ENCODE measurements at regions not wholly inside any gene's neighbourhood (a gene's known extent, or its start where the extent isn't known, plus 50 kb on each side); places are given as distances from the start of the nearest gene placed in this dataset.
A peak's percentile ranks its signal among the peaks of the same experiment; 100 is the strongest.

- no peak for DNase-seq (ENCODE audit: low spot score in 2 of 2)
- H3K9me3 ChIP-seq, result no peaks in the 10 kb centered on the region
- no peaks in the 10 kb centered on the region for H3K36me3 ChIP-seq (replicated peaks)
- in situ Hi-C loops (cut with MboI; ENCODE audit: low sequenced_read_pairs), result no loop called here
- H3K4me1 ChIP-seq, result no peaks in the 10 kb centered on the region; the same call in 1 of the 2 replicates
- no peaks in the 10 kb centered on the region for H3K27me3 ChIP-seq (ENCODE audit: low read depth)
- no peak overlapping the region for H3K4me3 ChIP-seq
Observed at GRCh38 chrX:2592279-2592678, 91.5 kb upstream of the DHRSX start.

GRCh38 chrX:2589186-2590020 lies 88.6 kb upstream of the DHRSX start:
- peaks cover 2% of the 10 kb centered on the region; the same call in 1 of the 2 replicates for H3K4me1 ChIP-seq
- DNase-seq (ENCODE audit: low spot score in 2 of 2), result no peak
- H3K36me3 ChIP-seq (replicated peaks), result no peaks in the 10 kb centered on the region
- in situ Hi-C loops (cut with MboI; ENCODE audit: low sequenced_read_pairs), result no loop called here
- no peak overlapping the region for H3K4me3 ChIP-seq
- no peaks in the 10 kb centered on the region for H3K9me3 ChIP-seq
- no peaks in the 10 kb centered on the region for H3K27me3 ChIP-seq (ENCODE audit: low read depth)

- Histone ChIP-seq H3K4me1 (peaks cover 2% of the 10 kb centered on the region), H3K36me3 (replicated peaks) (no peaks in the 10 kb centered on the region), H3K9me3 (no peaks in the 10 kb centered on the region), H3K4me3 (no peak overlapping the region), H3K27me3 (ENCODE audit: low read depth) (no peaks in the 10 kb centered on the region)
- DNase-seq (ENCODE audit: low spot score in 2 of 2), result no peak
- in situ Hi-C loops (cut with MboI; ENCODE audit: low sequenced_read_pairs), result no loop called here
Observed at GRCh38 chrX:2588049-2588448, 87.3 kb upstream of the DHRSX start.

GRCh38 chrX:2587146-2587545 lies 86.4 kb upstream of the DHRSX start:
- in situ Hi-C loops (cut with MboI; ENCODE audit: low sequenced_read_pairs), result no loop called here
- Histone ChIP-seq H3K4me3 (no peak overlapping the region), H3K9me3 (no peaks in the 10 kb centered on the region), H3K27me3 (ENCODE audit: low read depth) (no peaks in the 10 kb centered on the region), H3K4me1 (peaks cover 2% of the 10 kb centered on the region), H3K36me3 (replicated peaks) (no peaks in the 10 kb centered on the region)
- DNase-seq (ENCODE audit: low spot score in 2 of 2), result no peak

- peaks cover 2% of the 10 kb centered on the region for H3K4me1 ChIP-seq
- H3K9me3 ChIP-seq, result no peaks in the 10 kb centered on the region
- no peak for DNase-seq (ENCODE audit: low spot score in 2 of 2)
- in situ Hi-C loops (cut with MboI; ENCODE audit: low sequenced_read_pairs), result no loop called here
- no peak overlapping the region for H3K4me3 ChIP-seq
- no peaks in the 10 kb centered on the region for H3K27me3 ChIP-seq (ENCODE audit: low read depth)
- no peaks in the 10 kb centered on the region for H3K36me3 ChIP-seq (replicated peaks)
Observed at GRCh38 chrX:2585158-2585470, 84.3 kb upstream of the DHRSX start.

GRCh38 chrX:2584251-2585157 lies 83.7 kb upstream of the DHRSX start:
- H3K4me3 ChIP-seq, result peak overlapping the region; percentile 19
- no peaks in the 10 kb centered on the region for H3K36me3 ChIP-seq (replicated peaks)
- in situ Hi-C loops (cut with MboI; ENCODE audit: low sequenced_read_pairs), result no loop called here
- peak in 1 of 2 experiments; percentile 51 for DNase-seq (ENCODE audit: low spot score in 2 of 2)
- H3K9me3 ChIP-seq, result no peaks in the 10 kb centered on the region
- peaks cover 2% of the 10 kb centered on the region for H3K4me1 ChIP-seq
- no peaks in the 10 kb centered on the region for H3K27me3 ChIP-seq (ENCODE audit: low read depth)

- DNase-seq (ENCODE audit: low spot score in 2 of 2), result peak; percentile 26 to 27
Observed at GRCh38 chrX:2583194-2584162, 82.7 kb upstream of the DHRSX start.

GRCh38 chrX:2582667-2583066 lies 81.9 kb upstream of the DHRSX start:
- peaks cover 2% of the 10 kb centered on the region for H3K4me1 ChIP-seq
- H3K36me3 ChIP-seq (replicated peaks), result no peaks in the 10 kb centered on the region
- no peaks in the 10 kb centered on the region for H3K9me3 ChIP-seq
- no peak for DNase-seq (ENCODE audit: low spot score in 2 of 2)
- in situ Hi-C loops (cut with MboI; ENCODE audit: low sequenced_read_pairs), result no loop called here
- H3K27me3 ChIP-seq (ENCODE audit: low read depth), result no peaks in the 10 kb centered on the region
- peak overlapping the region; percentile 26 for H3K4me3 ChIP-seq

More at GRCh38 chrX:2583194-2584162, 82.7 kb upstream of the DHRSX start:
- in situ Hi-C loops (cut with MboI; ENCODE audit: low sequenced_read_pairs), result no loop called here
- Histone ChIP-seq H3K4me1 (peaks cover 2% of the 10 kb centered on the region), H3K27me3 (ENCODE audit: low read depth) (no peaks in the 10 kb centered on the region), H3K36me3 (replicated peaks) (no peaks in the 10 kb centered on the region), H3K9me3 (no peaks in the 10 kb centered on the region), H3K4me3 (peak overlapping the region; percentile 26)

- no peaks in the 10 kb centered on the region for H3K27me3 ChIP-seq (ENCODE audit: low read depth)
- no peaks in the 10 kb centered on the region for H3K9me3 ChIP-seq
- in situ Hi-C loops (cut with MboI; ENCODE audit: low sequenced_read_pairs), result no loop called here
- H3K36me3 ChIP-seq (replicated peaks), result no peaks in the 10 kb centered on the region
- no peak for DNase-seq (ENCODE audit: low spot score in 2 of 2)
- H3K4me1 ChIP-seq, result peaks cover 2% of the 10 kb centered on the region
- no peak overlapping the region for H3K4me3 ChIP-seq
Observed at GRCh38 chrX:2581296-2581695, 80.5 kb upstream of the DHRSX start.

- no peaks in the 10 kb centered on the region; the same call in 1 of the 2 replicates for H3K4me1 ChIP-seq
- H3K9me3 ChIP-seq, result no peaks in the 10 kb centered on the region
- no peaks in the 10 kb centered on the region for H3K36me3 ChIP-seq (replicated peaks)
- in situ Hi-C loops (cut with MboI; ENCODE audit: low sequenced_read_pairs), result no loop called here
- no peak for DNase-seq (ENCODE audit: low spot score in 2 of 2)
- no peaks in the 10 kb centered on the region for H3K27me3 ChIP-seq (ENCODE audit: low read depth)
- H3K4me3 ChIP-seq, result no peak overlapping the region
Observed at GRCh38 chrX:2578864-2579263, 78.1 kb upstream of the DHRSX start.

GRCh38 chrX:2577844-2578466 lies 77.2 kb upstream of the DHRSX start:
- Histone ChIP-seq H3K4me1 (peaks cover 2% of the 10 kb centered on the region), H3K36me3 (replicated peaks) (no peaks in the 10 kb centered on the region), H3K9me3 (no peaks in the 10 kb centered on the region), H3K4me3 (no peak overlapping the region), H3K27me3 (ENCODE audit: low read depth) (no peaks in the 10 kb centered on the region)
- no peak for DNase-seq (ENCODE audit: low spot score in 2 of 2)
- in situ Hi-C loops (cut with MboI; ENCODE audit: low sequenced_read_pairs), result no loop called here

- H3K36me3 ChIP-seq (replicated peaks), result no peaks in the 10 kb centered on the region
- in situ Hi-C loops (cut with MboI; ENCODE audit: low sequenced_read_pairs), result no loop called here
- H3K9me3 ChIP-seq, result no peaks in the 10 kb centered on the region
- H3K27me3 ChIP-seq (ENCODE audit: low read depth), result no peaks in the 10 kb centered on the region
- DNase-seq (ENCODE audit: low spot score in 2 of 2), result no peak
- no peak overlapping the region for H3K4me3 ChIP-seq
- peaks cover 11% of the 10 kb centered on the region for H3K4me1 ChIP-seq
Observed at GRCh38 chrX:2576793-2577192, 76.0 kb upstream of the DHRSX start.

- DNase-seq (ENCODE audit: low spot score in 2 of 2), result no peak
- H3K4me3 ChIP-seq, result no peak overlapping the region
- no peaks in the 10 kb centered on the region for H3K27me3 ChIP-seq (ENCODE audit: low read depth)
- no peaks in the 10 kb centered on the region for H3K9me3 ChIP-seq
- H3K4me1 ChIP-seq, result peaks cover 11% of the 10 kb centered on the region
- H3K36me3 ChIP-seq (replicated peaks), result no peaks in the 10 kb centered on the region
- in situ Hi-C loops (cut with MboI; ENCODE audit: low sequenced_read_pairs), result no loop called here
Observed at GRCh38 chrX:2574271-2574670, 73.5 kb upstream of the DHRSX start.

All from HAP-1 (cell line).